PC-9 (cell line): ENCODE measurements at regions not wholly inside any gene's neighbourhood (a gene's known extent, or its start where the extent isn't known, plus 50 kb on each side); places are given as distances from the start of the nearest gene placed in this dataset.

Experiments
- BruUV-seq: library from RNA; stranded (reverse); fragments of 400-500 nt; replicated peaks from 2 replicates; lab custom pipeline; 2021; lab: Mats Ljungman, UMichigan
- CTCF ChIA-PET: fragments of 300-600 bp; sonication (Branson Sonifier 250); formaldehyde crosslinking; loops from one replicate; lab custom pipeline; 2022; ENCODE audit warnings: antibody characterized with exemption; lab: Charles Lee
- POLR2A ChIA-PET: fragments of 300-600 bp; sonication (Branson Sonifier 250); formaldehyde crosslinking; loops from one replicate; lab custom pipeline; 2022; ENCODE audit warnings: antibody characterized with exemption; ENCODE audit not compliant: unreplicated experiment; lab: Charles Lee
- DNase-seq, 2 experiments: peaks; one replicate each; pipeline versions ENCODE4 v3.0.0 to v3.0.0-alpha.2; 2015 to 2022; ENCODE audit warnings: mixed read lengths in 1 of 2
- H2AFZ ChIP-seq: fragments of 200-600 bp; sonication (generic); 2 replicates; pipeline ENCODE4 v1.8.1; 2017; ENCODE audit warnings: antibody characterized with exemption
- H3F3A ChIP-seq: fragments of 200-600 bp; sonication (generic); 2 replicates; pipeline ENCODE4 v1.8.1; 2017; ENCODE audit warnings: antibody characterized with exemption, mild to moderate bottlenecking, low read depth; ENCODE audit not compliant: insufficient read depth
- H3K27ac ChIP-seq: fragments of 200-600 bp; sonication (generic); 2 replicates; pipeline ENCODE4 v1.6.1; 2016; ENCODE audit warnings: mixed run types
- H3K27me3 ChIP-seq: fragments of 200-600 bp; sonication (generic); 2 replicates; pipeline ENCODE4 v1.6.1; 2016; ENCODE audit warnings: low read depth, mixed run types; ENCODE audit not compliant: insufficient read depth
- H3K36me3 ChIP-seq: fragments of 200-600 bp; sonication (generic); 2 replicates; pipeline ENCODE4 v1.6.1; 2016; ENCODE audit warnings: low read depth, mixed run types
- H3K4me1 ChIP-seq: fragments of 200-600 bp; sonication (generic); replicated peaks from 2 replicates; pipeline ENCODE4 v1.6.1; 2016; ENCODE audit warnings: mixed run types; ENCODE audit not compliant: insufficient read depth
- H3K4me2 ChIP-seq: fragments of 200-600 bp; sonication (generic); 2 replicates; pipeline ENCODE4 v1.6.1; 2017; ENCODE audit warnings: mixed run types
- H3K4me3 ChIP-seq: fragments of 200-600 bp; sonication (generic); 2 replicates; pipeline ENCODE4 v1.6.1; 2016; ENCODE audit warnings: mixed run types
- H3K79me2 ChIP-seq: fragments of 200-600 bp; sonication (generic); 2 replicates; pipeline ENCODE4 v1.6.1; 2017; ENCODE audit warnings: low read depth, mixed run types
- H3K9me2 ChIP-seq: fragments of 200-600 bp; sonication (generic); 2 replicates; pipeline ENCODE4 v1.8.1; 2017; ENCODE audit warnings: mild to moderate bottlenecking; ENCODE audit not compliant: insufficient read depth
- H3K9me3 ChIP-seq: fragments of 200-600 bp; sonication (generic); 2 replicates; pipeline ENCODE4 v1.8.1; 2016; ENCODE audit warnings: low read depth; ENCODE audit not compliant: insufficient read depth
- H4K20me1 ChIP-seq: fragments of 200-600 bp; sonication (generic); 2 replicates; pipeline ENCODE4 v1.8.1; 2017; ENCODE audit not compliant: insufficient read depth
- CTCF ChIP-seq: fragments of 200-600 bp; sonication (generic); conservative IDR thresholded peaks from 2 replicates; pipeline ENCODE4 v1.6.1; 2017; ENCODE audit warnings: mixed run types, antibody characterized with exemption, mild to moderate bottlenecking, moderate library complexity
- EZH2 ChIP-seq: fragments of 200-600 bp; sonication (generic); IDR thresholded peaks from 2 replicates; pipeline ENCODE4 v1.8.0; 2017; ENCODE audit warnings: antibody characterized with exemption, low read depth
- intact Hi-C: fragments of 100-400 bp; cut with micrococcal nuclease; formaldehyde crosslinking; loops from one replicate; pipeline ENCODE4 v1.10.0; 2022; ENCODE audit not compliant: unreplicated experiment

- H3K79me2 ChIP-seq = no peaks in the 10 kb centered on the region
- peaks cover 96% of the 10 kb centered on the region for H3K27me3 ChIP-seq
- ChIA-PET CTCF (no interaction called here), POLR2A (no interaction called here)
- H3K4me3 ChIP-seq = no peak overlapping the region
- H4K20me1 ChIP-seq = no peaks in the 10 kb centered on the region
- no peaks in the 10 kb centered on the region; the same call in 1 of the 2 replicates for H3K9me2 ChIP-seq
- H3K4me1 ChIP-seq = no peaks in the 10 kb centered on the region
- H2AFZ ChIP-seq = no peak overlapping the region
- H3K4me2 ChIP-seq = no peak overlapping the region
- no TSS peak for BruUV-seq
- intact Hi-C loops = no loop called here
- no peaks in the 10 kb centered on the region for H3K36me3 ChIP-seq
- no peak for TF ChIP-seq CTCF
- DNase-seq = no peak
- H3K9me3 ChIP-seq = 0 out of 2 replicates have a peak, but pooled peaks cover 3% of the 10 kb centered on the region
- H3K27ac ChIP-seq = no peak overlapping the region
- no peaks in the 10 kb centered on the region for H3F3A ChIP-seq
These were observed 710.2 kb downstream of the TBC1D22A start for GRCh38 chr22:47472636-47473035.

- no peaks in the 10 kb centered on the region for H3K4me1 ChIP-seq
- POLR2A ChIA-PET = no interaction called here
- TF ChIP-seq CTCF (no peak), EZH2 (no peak)
These were observed 709.0 kb downstream of the TBC1D22A start for GRCh38 chr22:47471406-47471805.

GRCh38 chr22:47465809-47466208, 703.4 kb downstream of the TBC1D22A start:
- no peak overlapping the region for H3K27ac ChIP-seq
- no peak overlapping the region for H3K4me3 ChIP-seq
- H3K9me3 ChIP-seq = no peaks in the 10 kb centered on the region
- H3K9me2 ChIP-seq = no peaks in the 10 kb centered on the region
- no peaks in the 10 kb centered on the region for H3K36me3 ChIP-seq
- ChIA-PET CTCF (no interaction called here), POLR2A (no interaction called here)
- intact Hi-C loops = no loop called here
- no peaks in the 10 kb centered on the region; the same call in 1 of the 2 replicates for H4K20me1 ChIP-seq
- no peaks in the 10 kb centered on the region for H3F3A ChIP-seq
- DNase-seq = no peak
- no TSS peak for BruUV-seq
- H3K4me2 ChIP-seq = no peak overlapping the region
- no peaks in the 10 kb centered on the region for H3K79me2 ChIP-seq
- H3K4me1 ChIP-seq = no peaks in the 10 kb centered on the region
- peaks cover 93% of the 10 kb centered on the region for H3K27me3 ChIP-seq
- no peak overlapping the region for H2AFZ ChIP-seq
- no peak for TF ChIP-seq CTCF
- no peak for TF ChIP-seq EZH2

More at GRCh38 chr22:47471406-47471805, 709.0 kb downstream of the TBC1D22A start:
- no peak overlapping the region for H3K4me2 ChIP-seq
- DNase-seq = no peak
- no peaks in the 10 kb centered on the region for H3K9me2 ChIP-seq
- H3K4me3 ChIP-seq = no peak overlapping the region
- H4K20me1 ChIP-seq = no peaks in the 10 kb centered on the region; the same call in 1 of the 2 replicates
- no peaks in the 10 kb centered on the region for H3K9me3 ChIP-seq
- no peaks in the 10 kb centered on the region for H3K36me3 ChIP-seq
- no peaks in the 10 kb centered on the region for H3K79me2 ChIP-seq
- BruUV-seq = no TSS peak
- intact Hi-C loops = no loop called here
- no peak overlapping the region for H3K27ac ChIP-seq
- H3F3A ChIP-seq = no peaks in the 10 kb centered on the region
- peaks cover 96% of the 10 kb centered on the region for H3K27me3 ChIP-seq
- no peak overlapping the region for H2AFZ ChIP-seq
- CTCF ChIA-PET = no interaction called here
